ENCODE measurements at regions not wholly inside any gene's neighbourhood (a gene's known extent, or its start where the extent isn't known, plus 50 kb on each side); places are given as distances from the start of the nearest gene placed in this dataset.

- TF ChIP-seq, protein P1, sequence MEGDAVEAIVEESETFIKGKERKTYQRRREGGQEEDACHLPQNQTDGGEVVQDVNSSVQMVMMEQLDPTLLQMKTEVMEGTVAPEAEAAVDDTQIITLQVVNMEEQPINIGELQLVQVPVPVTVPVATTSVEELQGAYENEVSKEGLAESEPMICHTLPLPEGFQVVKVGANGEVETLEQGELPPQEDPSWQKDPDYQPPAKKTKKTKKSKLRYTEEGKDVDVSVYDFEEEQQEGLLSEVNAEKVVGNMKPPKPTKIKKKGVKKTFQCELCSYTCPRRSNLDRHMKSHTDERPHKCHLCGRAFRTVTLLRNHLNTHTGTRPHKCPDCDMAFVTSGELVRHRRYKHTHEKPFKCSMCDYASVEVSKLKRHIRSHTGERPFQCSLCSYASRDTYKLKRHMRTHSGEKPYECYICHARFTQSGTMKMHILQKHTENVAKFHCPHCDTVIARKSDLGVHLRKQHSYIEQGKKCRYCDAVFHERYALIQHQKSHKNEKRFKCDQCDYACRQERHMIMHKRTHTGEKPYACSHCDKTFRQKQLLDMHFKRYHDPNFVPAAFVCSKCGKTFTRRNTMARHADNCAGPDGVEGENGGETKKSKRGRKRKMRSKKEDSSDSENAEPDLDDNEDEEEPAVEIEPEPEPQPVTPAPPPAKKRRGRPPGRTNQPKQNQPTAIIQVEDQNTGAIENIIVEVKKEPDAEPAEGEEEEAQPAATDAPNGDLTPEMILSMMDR (IDR thresholded peaks at IDR 0.05; ENCODE audit: control extremely low read depth in 1 of 3, insufficient read depth in 1 of 3, low read depth in 1 of 3, low read length in 3 of 3) = no peak
- TF ChIP-seq, protein P2, sequence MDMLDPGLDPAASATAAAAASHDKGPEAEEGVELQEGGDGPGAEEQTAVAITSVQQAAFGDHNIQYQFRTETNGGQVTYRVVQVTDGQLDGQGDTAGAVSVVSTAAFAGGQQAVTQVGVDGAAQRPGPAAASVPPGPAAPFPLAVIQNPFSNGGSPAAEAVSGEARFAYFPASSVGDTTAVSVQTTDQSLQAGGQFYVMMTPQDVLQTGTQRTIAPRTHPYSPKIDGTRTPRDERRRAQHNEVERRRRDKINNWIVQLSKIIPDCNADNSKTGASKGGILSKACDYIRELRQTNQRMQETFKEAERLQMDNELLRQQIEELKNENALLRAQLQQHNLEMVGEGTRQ (IDR thresholded peaks at IDR 0.05; ENCODE audit: low read length) = no peak
- TF ChIP-seq POLR2A (IDR thresholded peaks at IDR 0.05; ENCODE audit: control extremely low read depth in 1 of 2, low read depth in 2 of 2, low read length in 2 of 2) (no peak), BCL11A (IDR thresholded peaks at IDR 0.05; ENCODE audit: low read depth in 2 of 2, low read length in 2 of 2) (no peak), RAD21 (IDR thresholded peaks at IDR 0.05 in 1 of 2, conservative IDR thresholded peaks at IDR 0.05 in 1 of 2; ENCODE audit: low read depth in 2 of 2, low read length in 2 of 2) (no peak), TAF1 (IDR thresholded peaks at IDR 0.05; ENCODE audit: low read depth, low read length) (no peak), ZNF274 (IDR thresholded peaks at IDR 0.05; ENCODE audit: borderline replicate concordance, extremely low read depth, low read length) (no peak), KDM1A (IDR thresholded peaks at IDR 0.05; ENCODE audit: borderline replicate concordance, low read length) (no peak)
Observed at GRCh38 chr6:134553936-134554335, 236.0 kb upstream of the SGK1 start.
